Smooth muscle cell (in vitro differentiated cells): ENCODE measurements at regions not wholly inside any gene's neighbourhood (a gene's known extent, or its start where the extent isn't known, plus 50 kb on each side); places are given as distances from the start of the nearest gene placed in this dataset.

Experiments
- DNase-seq: peaks from one replicate; lab custom pipeline; 2025; ENCODE audit not compliant: unreplicated experiment; lab: John Stamatoyannopoulos, UW
- H2AFZ ChIP-seq: fragments of 200-600 bp; sonication (generic); 2 replicates; pipeline ENCODE4 v1.6.0; 2016; ENCODE audit warnings: antibody characterized with exemption, low read depth, mild to moderate bottlenecking
- H3F3A ChIP-seq: fragments of 200-600 bp; sonication (generic); 2 replicates; pipeline ENCODE4 v1.6.0; 2017; ENCODE audit warnings: antibody characterized with exemption, low read depth
- H3K27ac ChIP-seq: fragments of 200-600 bp; sonication (generic); 2 replicates; pipeline ENCODE4 v1.5.1; 2016; ENCODE audit warnings: low read depth, mild to moderate bottlenecking
- H3K27me3 ChIP-seq: fragments of 200-600 bp; sonication (generic); 2 replicates; pipeline ENCODE4 v1.6.1; 2016; ENCODE audit warnings: low read depth, mild to moderate bottlenecking
- H3K36me3 ChIP-seq: fragments of 200-600 bp; sonication (generic); 2 replicates; pipeline ENCODE4 v1.5.1; 2016; ENCODE audit warnings: low read depth
- H3K4me1 ChIP-seq: fragments of 200-600 bp; sonication (generic); 2 replicates; pipeline ENCODE4 v1.5.1; 2016; ENCODE audit warnings: low read depth
- H3K4me2 ChIP-seq: fragments of 200-600 bp; sonication (generic); 2 replicates; pipeline ENCODE4 v1.6.0; 2016; ENCODE audit warnings: mild to moderate bottlenecking
- H3K4me3 ChIP-seq: fragments of 200-600 bp; sonication (generic); 2 replicates; pipeline ENCODE4 v1.5.1; 2016; ENCODE audit warnings: mild to moderate bottlenecking
- H3K79me2 ChIP-seq: fragments of 200-600 bp; sonication (generic); 2 replicates; pipeline ENCODE4 v1.6.0; 2016; ENCODE audit warnings: low read depth, mild to moderate bottlenecking
- H3K9ac ChIP-seq: fragments of 200-600 bp; sonication (generic); 2 replicates; pipeline ENCODE4 v1.6.0; 2016; ENCODE audit warnings: low read depth
- H3K9me3 ChIP-seq: fragments of 200-600 bp; sonication (generic); replicated peaks from 2 replicates; pipeline ENCODE4 v1.5.1; 2016; ENCODE audit warnings: low read depth
- H4K20me1 ChIP-seq: fragments of 200-600 bp; sonication (generic); 2 replicates; pipeline ENCODE4 v1.6.0; 2016; ENCODE audit warnings: low read depth
- WGBS: methylation state at CpG from one replicate; pipeline ENCODE4 v1.1.7; 2016; ENCODE audit warnings: low lambda C conversion rate; 5-methylcytosine and 5-hydroxymethylcytosine counted together
- TF ChIP-seq, protein P1 (sequence below): fragments of 200-600 bp; sonication (generic); IDR thresholded peaks from 2 replicates; pipeline ENCODE4 v1.5.1; 2017; ENCODE audit warnings: borderline replicate concordance, mild to moderate bottlenecking, antibody characterized with exemption; ENCODE audit not compliant: insufficient read depth, poor library complexity, severe bottlenecking

DNA sequence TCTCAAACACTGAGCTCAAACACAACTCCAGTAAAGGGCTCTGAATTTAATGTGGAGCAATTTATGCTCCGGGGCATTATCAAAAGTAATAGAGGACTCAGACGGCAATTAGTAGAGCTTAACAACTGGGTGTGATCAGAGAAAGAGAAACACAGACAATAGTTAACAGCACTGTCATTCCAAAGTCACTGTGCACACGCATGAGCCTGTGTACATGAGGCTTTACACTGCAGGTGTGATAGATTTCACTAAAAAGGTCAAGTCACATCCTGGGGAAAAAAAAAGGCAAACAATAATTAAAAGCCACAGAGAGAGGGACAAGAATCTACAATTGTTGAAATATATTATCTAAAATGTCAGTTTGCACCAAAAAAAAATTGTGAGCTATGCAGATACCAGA is 956.5 kb downstream of the CDH18 start:
- Histone ChIP-seq H3K27me3 (no peaks in the 10 kb centered on the region), H3K79me2 (no peaks in the 10 kb centered on the region), H3K36me3 (no peaks in the 10 kb centered on the region), H4K20me1 (no peaks in the 10 kb centered on the region), H3F3A (no peaks in the 10 kb centered on the region), H3K4me1 (no peaks in the 10 kb centered on the region), H3K27ac (no peak overlapping the region), H3K9me3 (no peaks in the 10 kb centered on the region), H3K4me2 (no peak overlapping the region), H3K9ac (no peak overlapping the region), H3K4me3 (no peak overlapping the region), H2AFZ (peak overlapping the region; percentile 0)
- WGBS = 46% methylated on average over 3 of the region's 3 CpGs
- TF ChIP-seq, protein P1, sequence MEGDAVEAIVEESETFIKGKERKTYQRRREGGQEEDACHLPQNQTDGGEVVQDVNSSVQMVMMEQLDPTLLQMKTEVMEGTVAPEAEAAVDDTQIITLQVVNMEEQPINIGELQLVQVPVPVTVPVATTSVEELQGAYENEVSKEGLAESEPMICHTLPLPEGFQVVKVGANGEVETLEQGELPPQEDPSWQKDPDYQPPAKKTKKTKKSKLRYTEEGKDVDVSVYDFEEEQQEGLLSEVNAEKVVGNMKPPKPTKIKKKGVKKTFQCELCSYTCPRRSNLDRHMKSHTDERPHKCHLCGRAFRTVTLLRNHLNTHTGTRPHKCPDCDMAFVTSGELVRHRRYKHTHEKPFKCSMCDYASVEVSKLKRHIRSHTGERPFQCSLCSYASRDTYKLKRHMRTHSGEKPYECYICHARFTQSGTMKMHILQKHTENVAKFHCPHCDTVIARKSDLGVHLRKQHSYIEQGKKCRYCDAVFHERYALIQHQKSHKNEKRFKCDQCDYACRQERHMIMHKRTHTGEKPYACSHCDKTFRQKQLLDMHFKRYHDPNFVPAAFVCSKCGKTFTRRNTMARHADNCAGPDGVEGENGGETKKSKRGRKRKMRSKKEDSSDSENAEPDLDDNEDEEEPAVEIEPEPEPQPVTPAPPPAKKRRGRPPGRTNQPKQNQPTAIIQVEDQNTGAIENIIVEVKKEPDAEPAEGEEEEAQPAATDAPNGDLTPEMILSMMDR = no peak
- DNase-seq = no peak

DNA sequence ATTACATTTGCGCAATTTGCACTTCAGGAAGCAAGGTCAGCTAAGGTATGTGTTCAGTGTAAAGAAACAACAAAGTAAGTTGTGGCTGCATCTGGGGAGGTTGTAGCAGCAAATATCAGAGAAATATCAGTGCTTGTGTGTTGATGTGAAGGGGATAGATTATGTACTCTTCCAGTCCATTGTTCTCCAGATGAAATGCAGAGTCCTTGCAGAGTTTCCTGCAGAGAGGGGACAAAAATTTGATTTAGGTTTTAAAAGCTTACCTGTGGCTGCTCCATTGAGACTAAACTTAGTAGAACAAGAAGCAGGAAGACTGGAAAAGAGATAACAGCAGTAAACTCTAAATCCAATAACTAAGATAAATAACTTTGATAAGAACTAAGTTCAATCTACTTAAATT is 952.2 kb downstream of the CDH18 start:
- Histone ChIP-seq H3K27ac (no peak overlapping the region), H3K79me2 (no peaks in the 10 kb centered on the region), H3F3A (no peaks in the 10 kb centered on the region), H3K4me2 (no peak overlapping the region), H3K4me1 (peaks cover 8% of the 10 kb centered on the region), H3K36me3 (no peaks in the 10 kb centered on the region), H3K9ac (no peak overlapping the region), H2AFZ (no peak overlapping the region), H3K4me3 (no peak overlapping the region), H4K20me1 (no peaks in the 10 kb centered on the region), H3K27me3 (no peaks in the 10 kb centered on the region), H3K9me3 (no peaks in the 10 kb centered on the region)
- TF ChIP-seq, protein P1 = no peak
- 50% methylated on average over 1 of the region's 1 CpG for WGBS
- no peak for DNase-seq

DNA sequence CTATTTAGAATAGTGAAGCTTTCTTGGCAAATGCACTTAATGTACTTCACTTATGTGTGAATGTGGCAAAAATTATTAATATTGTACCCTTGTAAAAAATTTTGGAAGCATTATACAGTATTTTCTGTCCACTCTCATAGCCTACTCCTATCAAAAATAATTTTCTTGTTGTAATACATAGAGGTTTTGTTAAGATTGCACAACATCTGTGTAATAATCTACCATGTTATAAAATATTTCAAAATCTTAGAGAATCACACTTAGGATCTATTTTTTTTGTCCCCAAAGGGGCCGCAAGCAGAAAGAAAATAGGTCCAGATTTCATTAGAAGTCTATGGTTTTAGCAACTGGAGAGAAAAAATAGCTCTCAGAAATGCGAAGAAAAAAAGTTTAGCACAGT is 945.9 kb downstream of the CDH18 start:
- no peak for DNase-seq

DNA sequence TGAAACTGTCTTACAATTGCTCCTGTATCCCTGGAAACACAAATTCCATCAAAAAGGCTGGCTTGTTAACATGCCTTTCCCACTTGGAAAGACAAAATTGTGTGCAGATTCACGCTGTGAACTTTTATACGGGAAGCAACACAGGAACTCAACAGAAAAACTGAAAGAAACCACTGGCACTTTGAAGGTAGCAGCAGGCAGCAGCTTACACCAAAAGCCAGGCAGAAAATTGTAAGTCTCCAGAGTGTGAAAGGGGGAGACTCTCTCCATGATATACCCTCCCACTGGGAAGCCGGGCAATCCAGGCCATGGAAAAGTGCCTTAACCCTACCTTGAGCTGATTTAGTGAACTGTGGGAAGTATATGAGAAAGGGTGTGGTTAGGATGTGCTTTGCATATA is 943.7 kb downstream of the CDH18 start:
- TF ChIP-seq, protein P1 = no peak
- no peak for DNase-seq
- no peaks in the 10 kb centered on the region for H3K4me1 ChIP-seq
- H3K9me3 ChIP-seq = no peaks in the 10 kb centered on the region
- H4K20me1 ChIP-seq = no peaks in the 10 kb centered on the region
- no peak overlapping the region for H3K4me3 ChIP-seq
- H3K36me3 ChIP-seq = no peaks in the 10 kb centered on the region
- H3K27me3 ChIP-seq = no peaks in the 10 kb centered on the region
- H2AFZ ChIP-seq = no peak overlapping the region
- WGBS = 92% methylated on average over 3 of the region's 3 CpGs
- H3K79me2 ChIP-seq = no peaks in the 10 kb centered on the region
- H3K9ac ChIP-seq = no peak overlapping the region
- no peak overlapping the region for H3K4me2 ChIP-seq
- H3F3A ChIP-seq = no peaks in the 10 kb centered on the region
- no peak overlapping the region for H3K27ac ChIP-seq

More for the DNA sequence above, 945.9 kb downstream of the CDH18 start:
- WGBS = 96% methylated on average over 2 of the region's 2 CpGs
- H3K27ac ChIP-seq = no peak overlapping the region
- H3K79me2 ChIP-seq = no peaks in the 10 kb centered on the region
- H2AFZ ChIP-seq = no peak overlapping the region
- no peak overlapping the region for H3K9ac ChIP-seq
- no peak overlapping the region for H3K4me2 ChIP-seq
- no peaks in the 10 kb centered on the region for H3K36me3 ChIP-seq
- H4K20me1 ChIP-seq = no peaks in the 10 kb centered on the region
- TF ChIP-seq, protein P1 = no peak
- H3K9me3 ChIP-seq = no peaks in the 10 kb centered on the region
- H3F3A ChIP-seq = no peaks in the 10 kb centered on the region
- peaks cover 8% of the 10 kb centered on the region for H3K4me1 ChIP-seq
- H3K4me3 ChIP-seq = no peak overlapping the region
- no peaks in the 10 kb centered on the region for H3K27me3 ChIP-seq
